Astrocyte (in vitro differentiated cells and primary cell): ENCODE measurements at regions not wholly inside any gene's neighbourhood (a gene's known extent, or its start where the extent isn't known, plus 50 kb on each side); places are given as distances from the start of the nearest gene placed in this dataset.

Source experiments
- DNase-seq: peaks from one replicate; pipeline ENCODE4 v3.0.0-alpha.2; 2010; ENCODE audit warnings: low read depth
- FAIRE-seq: peaks from 2 replicates; lab custom pipeline; 2011; peaks lifted over from hg19 to GRCh38; lab: Jason Lieb, UNC
- H2AFZ ChIP-seq: 2 replicates; pipeline ENCODE4 v1.6.0; 2012; ENCODE audit warnings: low read depth, low read length, inconsistent platforms
- H3K27ac ChIP-seq: 2 replicates; pipeline ENCODE4 v1.5.1; 2011; ENCODE audit warnings: low read depth, low read length, inconsistent platforms
- H3K27me3 ChIP-seq: 2 replicates; pipeline ENCODE4 v1.6.0; 2011; ENCODE audit warnings: low read length, inconsistent platforms; ENCODE audit not compliant: insufficient read depth
- H3K36me3 ChIP-seq: 2 replicates; pipeline ENCODE4 v1.5.1; 2011; ENCODE audit warnings: low read length, inconsistent platforms; ENCODE audit not compliant: insufficient read depth
- H3K4me1 ChIP-seq: 2 replicates; pipeline ENCODE4 v1.5.1; 2011; ENCODE audit warnings: low read length, inconsistent platforms; ENCODE audit not compliant: insufficient read depth
- H3K4me2 ChIP-seq: 2 replicates; pipeline ENCODE4 v1.6.0; 2012; ENCODE audit warnings: low read length, inconsistent platforms
- H3K4me3 ChIP-seq: 2 replicates; pipeline ENCODE4 v1.5.1; 2011; ENCODE audit warnings: low read depth, mild to moderate bottlenecking, low read length, inconsistent platforms; ENCODE audit not compliant: insufficient read depth
- H3K79me2 ChIP-seq: 2 replicates; pipeline ENCODE4 v1.6.0; 2012; ENCODE audit warnings: mild to moderate bottlenecking, low read length, inconsistent platforms; ENCODE audit not compliant: insufficient read depth
- H3K9ac ChIP-seq: 2 replicates; pipeline ENCODE4 v1.6.0; 2012; ENCODE audit warnings: mild to moderate bottlenecking, low read length, inconsistent platforms
- H3K9me3 ChIP-seq: 2 replicates; pipeline ENCODE4 v1.5.1; 2012; ENCODE audit warnings: low read depth, mild to moderate bottlenecking, low read length, inconsistent platforms; ENCODE audit not compliant: insufficient read depth
- H4K20me1 ChIP-seq: 2 replicates; pipeline ENCODE4 v1.6.0; 2012; ENCODE audit warnings: low read length, inconsistent platforms; ENCODE audit not compliant: insufficient read depth
- H3K27ac Mint-ChIP-seq: one replicate; pipeline ENCODE4 v1.8.0; 2021; ENCODE audit warnings: mild to moderate bottlenecking, mixed read lengths; ENCODE audit not compliant: unreplicated experiment
- H3K27me3 Mint-ChIP-seq: one replicate; pipeline ENCODE4 v1.8.0; 2021; ENCODE audit warnings: low read depth, mixed read lengths; ENCODE audit not compliant: unreplicated experiment
- H3K36me3 Mint-ChIP-seq: one replicate; pipeline ENCODE4 v1.8.0; 2021; ENCODE audit warnings: low read depth, mixed read lengths; ENCODE audit not compliant: unreplicated experiment
- H3K4me1 Mint-ChIP-seq: one replicate; pipeline ENCODE4 v1.8.0; 2021; ENCODE audit warnings: low read depth, mixed read lengths; ENCODE audit not compliant: unreplicated experiment
- H3K4me3 Mint-ChIP-seq: one replicate; pipeline ENCODE4 v1.8.0; 2021; ENCODE audit warnings: mild to moderate bottlenecking, moderate library complexity, mixed read lengths; ENCODE audit not compliant: unreplicated experiment
- H3K9me3 Mint-ChIP-seq: one replicate; pipeline ENCODE4 v1.8.0; 2021; ENCODE audit warnings: mild to moderate bottlenecking, mixed read lengths; ENCODE audit not compliant: unreplicated experiment
- EZH2 ChIP-seq: IDR thresholded peaks from 2 replicates; pipeline ENCODE4 v1.6.1; 2012; ENCODE audit warnings: mild to moderate bottlenecking, low read length, inconsistent platforms; ENCODE audit not compliant: insufficient read depth
- TF ChIP-seq, protein P1 (sequence below): IDR thresholded peaks from 2 replicates; pipeline ENCODE4 v1.5.1; 2011; ENCODE audit warnings: low read depth, mild to moderate bottlenecking, inconsistent platforms, low read length, moderate library complexity; ENCODE audit not compliant: insufficient read depth

DNA sequence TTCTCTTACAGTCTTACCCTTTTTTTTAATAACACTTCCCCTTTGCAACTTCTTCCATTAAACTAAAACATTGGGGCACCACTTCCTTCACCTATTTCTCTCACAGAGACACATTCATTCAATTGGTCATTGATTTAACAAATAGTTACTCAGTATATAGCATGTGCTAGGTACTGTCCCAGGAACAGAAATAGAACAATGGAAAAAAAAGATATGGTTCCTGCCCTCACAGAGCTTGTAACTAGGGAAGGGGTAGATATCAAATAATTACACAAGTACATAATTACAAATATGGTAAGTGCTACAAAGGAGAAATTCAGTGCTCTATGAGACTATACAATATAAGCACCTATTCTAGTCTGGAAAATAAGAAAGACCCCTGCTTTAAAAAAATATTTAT, 165.5 kb upstream of the RBBP8 start:
- Histone ChIP-seq H3K27me3 (no peaks in the 10 kb centered on the region), H3K9ac (no peak overlapping the region), H3K4me3 (no peak overlapping the region), H2AFZ (no peak overlapping the region), H3K9me3 (no peaks in the 10 kb centered on the region), H3K36me3 (no peaks in the 10 kb centered on the region), H3K79me2 (no peaks in the 10 kb centered on the region), H3K4me1 (no peaks in the 10 kb centered on the region), H3K27ac (no peak overlapping the region), H4K20me1 (no peaks in the 10 kb centered on the region), H3K4me2 (no peak overlapping the region)
- TF ChIP-seq, protein P1, sequence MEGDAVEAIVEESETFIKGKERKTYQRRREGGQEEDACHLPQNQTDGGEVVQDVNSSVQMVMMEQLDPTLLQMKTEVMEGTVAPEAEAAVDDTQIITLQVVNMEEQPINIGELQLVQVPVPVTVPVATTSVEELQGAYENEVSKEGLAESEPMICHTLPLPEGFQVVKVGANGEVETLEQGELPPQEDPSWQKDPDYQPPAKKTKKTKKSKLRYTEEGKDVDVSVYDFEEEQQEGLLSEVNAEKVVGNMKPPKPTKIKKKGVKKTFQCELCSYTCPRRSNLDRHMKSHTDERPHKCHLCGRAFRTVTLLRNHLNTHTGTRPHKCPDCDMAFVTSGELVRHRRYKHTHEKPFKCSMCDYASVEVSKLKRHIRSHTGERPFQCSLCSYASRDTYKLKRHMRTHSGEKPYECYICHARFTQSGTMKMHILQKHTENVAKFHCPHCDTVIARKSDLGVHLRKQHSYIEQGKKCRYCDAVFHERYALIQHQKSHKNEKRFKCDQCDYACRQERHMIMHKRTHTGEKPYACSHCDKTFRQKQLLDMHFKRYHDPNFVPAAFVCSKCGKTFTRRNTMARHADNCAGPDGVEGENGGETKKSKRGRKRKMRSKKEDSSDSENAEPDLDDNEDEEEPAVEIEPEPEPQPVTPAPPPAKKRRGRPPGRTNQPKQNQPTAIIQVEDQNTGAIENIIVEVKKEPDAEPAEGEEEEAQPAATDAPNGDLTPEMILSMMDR: no peak
- no peak for TF ChIP-seq EZH2
- Mint-ChIP-seq H3K36me3 (no peaks in the 10 kb centered on the region), H3K27me3 (no peaks in the 10 kb centered on the region), H3K4me3 (no peak overlapping the region), H3K4me1 (no peaks in the 10 kb centered on the region), H3K27ac (no peak overlapping the region), H3K9me3 (peaks cover 11% of the 10 kb centered on the region)
- DNase-seq (no peak), FAIRE-seq (no peak)

DNA sequence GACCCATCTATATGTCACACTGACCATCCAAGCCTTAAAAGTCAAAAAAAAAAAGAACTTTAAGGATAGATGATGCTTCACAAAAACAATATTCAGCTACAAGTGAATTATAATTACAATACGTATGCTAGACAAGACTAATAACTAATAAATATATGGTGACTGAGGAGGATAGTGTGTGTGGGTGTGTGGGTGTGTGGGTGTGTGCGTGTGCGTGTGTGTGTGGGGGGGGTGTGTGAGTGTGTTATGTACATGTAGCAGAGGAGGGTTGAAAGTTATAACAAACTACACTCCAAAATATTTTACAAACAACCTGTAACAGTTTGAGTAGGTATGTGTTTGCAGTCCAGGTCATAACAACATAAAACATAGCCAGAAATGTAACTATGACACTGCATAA, 159.2 kb upstream of the RBBP8 start:
- Histone ChIP-seq H3K4me2 (no peak overlapping the region), H3K27me3 (peaks cover 4% of the 10 kb centered on the region), H3K4me1 (no peaks in the 10 kb centered on the region), H3K9ac (no peak overlapping the region), H2AFZ (no peak overlapping the region), H4K20me1 (no peaks in the 10 kb centered on the region), H3K27ac (no peak overlapping the region), H3K4me3 (no peak overlapping the region), H3K79me2 (no peaks in the 10 kb centered on the region), H3K36me3 (no peaks in the 10 kb centered on the region), H3K9me3 (no peaks in the 10 kb centered on the region)
- FAIRE-seq (no peak), DNase-seq (no peak)
- TF ChIP-seq, protein P1: no peak
- no peak for TF ChIP-seq EZH2
- Mint-ChIP-seq H3K27ac (no peak overlapping the region), H3K4me3 (no peak overlapping the region), H3K27me3 (no peaks in the 10 kb centered on the region), H3K36me3 (no peaks in the 10 kb centered on the region), H3K4me1 (no peaks in the 10 kb centered on the region), H3K9me3 (peaks cover 6% of the 10 kb centered on the region)

DNA sequence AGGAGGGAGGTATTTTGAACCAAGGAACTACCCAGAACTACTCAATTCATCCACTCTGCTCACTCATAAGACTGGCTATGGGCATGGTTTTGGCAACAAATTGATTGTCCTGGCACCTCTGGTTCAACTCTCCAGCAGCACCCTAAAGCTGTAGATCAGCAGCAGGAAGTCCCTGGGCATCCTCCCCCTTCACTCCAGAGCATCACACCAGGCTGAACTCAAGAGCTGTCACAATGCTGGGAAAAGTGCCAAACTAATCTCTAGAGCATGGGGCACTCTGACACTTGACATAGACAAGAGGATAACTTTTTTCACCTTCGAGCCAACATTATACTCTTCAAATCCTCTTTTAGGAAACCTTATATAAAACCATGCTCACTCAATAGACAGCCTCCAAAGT, 154.1 kb upstream of the RBBP8 start:
- H3K4me2 ChIP-seq: no peak overlapping the region
- no peak overlapping the region for H3K4me3 ChIP-seq
- H3K27ac ChIP-seq: no peak overlapping the region
- TF ChIP-seq EZH2: no peak
- TF ChIP-seq, protein P1: no peak
- no peaks in the 10 kb centered on the region for H3K9me3 ChIP-seq
- FAIRE-seq: no peak
- H4K20me1 ChIP-seq: no peaks in the 10 kb centered on the region
- no peak overlapping the region for H3K27ac Mint-ChIP-seq
- no peaks in the 10 kb centered on the region for H3K36me3 ChIP-seq
- H3K4me3 Mint-ChIP-seq: no peak overlapping the region
- no peaks in the 10 kb centered on the region for H3K4me1 ChIP-seq
- DNase-seq: no peak
- H3K4me1 Mint-ChIP-seq: no peaks in the 10 kb centered on the region
- no peaks in the 10 kb centered on the region for H3K9me3 Mint-ChIP-seq
- peaks cover 4% of the 10 kb centered on the region for H3K27me3 ChIP-seq
- no peaks in the 10 kb centered on the region for H3K79me2 ChIP-seq
- no peaks in the 10 kb centered on the region for H3K36me3 Mint-ChIP-seq
- peaks cover 2% of the 10 kb centered on the region for H3K27me3 Mint-ChIP-seq
- no peak overlapping the region for H3K9ac ChIP-seq
- H2AFZ ChIP-seq: no peak overlapping the region
